ENCODE measurements at regions not wholly inside any gene's neighbourhood (a gene's known extent, or its start where the extent isn't known, plus 50 kb on each side); places are given as distances from the start of the nearest gene placed in this dataset.

GRCh38 chr2:121160366-121160765 lies 124.6 kb downstream of the TFCP2L1 start:
- 77 to 83% methylated on average over 4 of the region's 4 CpGs for WGBS, 2 donors
- Histone ChIP-seq H3K27me3 (no peaks in the 10 kb centered on the region), H3K4me1 (peaks cover 0 to 5% (median under 1%) of the 10 kb centered on the region in 4 donors), H3K4me3 (no peak overlapping the region), H3K27ac (no peak overlapping the region), H3K9me3 (peaks cover 0 to 12% (median 11%) of the 10 kb centered on the region in 4 donors), H3K36me3 (no peaks in the 10 kb centered on the region)
- DNase-seq, result no peak
- TF ChIP-seq CTCF (IDR thresholded peaks at IDR 0.05), result no peak
- no peak for TF ChIP-seq POLR2AphosphoS5 (IDR thresholded peaks at IDR 0.05)
- TF ChIP-seq POLR2A (IDR thresholded peaks at IDR 0.05), result no peak
- no peak for TF ChIP-seq EP300 (IDR thresholded peaks at IDR 0.05)
- no peak for ATAC-seq (ENCODE audit: low FRiP score in 2 of 2)

- Histone ChIP-seq H3K27ac (no peak overlapping the region), H3K27me3 (no peaks in the 10 kb centered on the region)
- ATAC-seq (ENCODE audit: low FRiP score in 2 of 2), result no peak
These were observed 123.7 kb downstream of the TFCP2L1 start for GRCh38 chr2:121161272-121161671.

GRCh38 chr2:121162893-121163292 lies 122.1 kb downstream of the TFCP2L1 start:
- TF ChIP-seq POLR2A (IDR thresholded peaks at IDR 0.05) (no peak), CTCF (IDR thresholded peaks at IDR 0.05) (no peak), POLR2AphosphoS5 (IDR thresholded peaks at IDR 0.05) (no peak), EP300 (IDR thresholded peaks at IDR 0.05) (no peak)
- Histone ChIP-seq H3K4me1 (peaks cover 0 to 5% (median 0%) of the 10 kb centered on the region in 4 donors), H3K36me3 (no peaks in the 10 kb centered on the region), H3K27me3 (no peaks in the 10 kb centered on the region), H3K27ac (no peak overlapping the region), H3K9me3 (peaks cover 0 to 3% (median under 1%) of the 10 kb centered on the region in 4 donors), H3K4me3 (no peak overlapping the region)
- no peak for DNase-seq
- no peak for ATAC-seq (ENCODE audit: low FRiP score in 2 of 2)

More at GRCh38 chr2:121161272-121161671, 123.7 kb downstream of the TFCP2L1 start:
- no peak overlapping the region for H3K4me3 ChIP-seq
- no peaks in the 10 kb centered on the region for H3K36me3 ChIP-seq
- WGBS, 2 donors, result 92 to 97% methylated on average over 1 of the region's 1 CpG
- DNase-seq, result no peak
- TF ChIP-seq EP300 (IDR thresholded peaks at IDR 0.05) (no peak), POLR2A (IDR thresholded peaks at IDR 0.05) (no peak), POLR2AphosphoS5 (IDR thresholded peaks at IDR 0.05) (no peak), CTCF (IDR thresholded peaks at IDR 0.05) (no peak)
- peaks cover 0 to 12% (median 11%) of the 10 kb centered on the region in 4 donors for H3K9me3 ChIP-seq
- H3K4me1 ChIP-seq, result peaks cover 0 to 5% (median 0%) of the 10 kb centered on the region in 4 donors

GRCh38 chr2:121164042-121164441 lies 121.0 kb downstream of the TFCP2L1 start:
- Histone ChIP-seq H3K36me3 (no peaks in the 10 kb centered on the region), H3K4me3 (no peak overlapping the region), H3K4me1 (peaks cover 0 to 5% (median 0%) of the 10 kb centered on the region in 4 donors), H3K9me3 (no peaks in the 10 kb centered on the region), H3K27me3 (no peaks in the 10 kb centered on the region), H3K27ac (no peak overlapping the region)
- TF ChIP-seq POLR2AphosphoS5 (IDR thresholded peaks at IDR 0.05), result no peak
- no peak for TF ChIP-seq CTCF (IDR thresholded peaks at IDR 0.05)
- TF ChIP-seq EP300 (IDR thresholded peaks at IDR 0.05), result no peak
- no peak for TF ChIP-seq POLR2A (IDR thresholded peaks at IDR 0.05)
- ATAC-seq (ENCODE audit: low FRiP score in 2 of 2), result no peak
- WGBS, 2 donors, result 85 to 90% methylated on average over 3 of the region's 3 CpGs
- DNase-seq, result no peak

GRCh38 chr2:121165038-121165542 lies 119.9 kb downstream of the TFCP2L1 start:
- DNase-seq (no peak), ATAC-seq (ENCODE audit: low FRiP score in 2 of 2) (no peak)
- WGBS, 2 donors, result 78 to 94% methylated on average over 1 of the region's 1 CpG
- Histone ChIP-seq H3K4me1 (no peaks in the 10 kb centered on the region), H3K27me3 (no peaks in the 10 kb centered on the region), H3K36me3 (no peaks in the 10 kb centered on the region), H3K9me3 (no peaks in the 10 kb centered on the region), H3K4me3 (no peak overlapping the region), H3K27ac (no peak overlapping the region)
- TF ChIP-seq POLR2A (IDR thresholded peaks at IDR 0.05) (no peak), EP300 (IDR thresholded peaks at IDR 0.05) (no peak), CTCF (IDR thresholded peaks at IDR 0.05) (no peak), POLR2AphosphoS5 (IDR thresholded peaks at IDR 0.05) (no peak)

Data from upper lobe of left lung (tissue), 6 donors.